ENCODE measurements at regions not wholly inside any gene's neighbourhood (a gene's known extent, or its start where the extent isn't known, plus 50 kb on each side); places are given as distances from the start of the nearest gene placed in this dataset.

- no peak for TF ChIP-seq CTCF (conservative IDR thresholded peaks at IDR 0.05; ENCODE audit: low read depth, low read length)
- TF ChIP-seq EZH2 (IDR thresholded peaks at IDR 0.05; ENCODE audit: borderline replicate concordance, low read depth, low read length, poor library complexity, severe bottlenecking): no peak
These were observed 279.1 kb downstream of the MSX2 start for GRCh38 chr5:175003531-175003930.

Data from A673 (cell line).